Cerebellar cortex (tissue), 1 donor: ENCODE measurements at regions not wholly inside any gene's neighbourhood (a gene's known extent, or its start where the extent isn't known, plus 50 kb on each side); places are given as distances from the start of the nearest gene placed in this dataset.

ENCODE experiments used
- DNase-seq: peaks from one replicate; pipeline ENCODE4 v3.0.0-alpha.2; 2015; ENCODE audit warnings: low spot score

- no peak for DNase-seq
These were observed 93.4 kb downstream of the GLI2 start for GRCh38 chr2:120828829-120829632.

GRCh38 chr2:120829633-120830025, 94.0 kb downstream of the GLI2 start:
- no peak for DNase-seq

GRCh38 chr2:120830096-120830830, 94.6 kb downstream of the GLI2 start:
- DNase-seq = no peak

GRCh38 chr2:120831086-120831485, 95.4 kb downstream of the GLI2 start:
- peak; percentile 64 for DNase-seq

- DNase-seq = peak; percentile 18
These were observed 96.2 kb downstream of the GLI2 start for GRCh38 chr2:120831891-120832290.

GRCh38 chr2:120832296-120833070, 96.8 kb downstream of the GLI2 start:
- DNase-seq = no peak

GRCh38 chr2:120833127-120833675, 97.5 kb downstream of the GLI2 start:
- DNase-seq = no peak

GRCh38 chr2:120834206-120834605, 98.5 kb downstream of the GLI2 start:
- DNase-seq = no peak

- no peak for DNase-seq
These were observed 100.6 kb downstream of the GLI2 start for GRCh38 chr2:120836281-120836680.

- DNase-seq = no peak
These were observed 105.3 kb downstream of the GLI2 start for GRCh38 chr2:120840795-120841487.

GRCh38 chr2:120842456-120843439, 107.1 kb downstream of the GLI2 start:
- no peak for DNase-seq

GRCh38 chr2:120844070-120844738, 108.5 kb downstream of the GLI2 start:
- DNase-seq = no peak

- DNase-seq = no peak
These were observed 109.6 kb downstream of the GLI2 start for GRCh38 chr2:120845277-120845676.

- DNase-seq = no peak
These were observed 110.9 kb downstream of the GLI2 start for GRCh38 chr2:120846406-120847095.

GRCh38 chr2:120847700-120848321, 112.1 kb downstream of the GLI2 start:
- peak; percentile 25 for DNase-seq

GRCh38 chr2:120849278-120849677, 113.6 kb downstream of the GLI2 start:
- DNase-seq = no peak

- DNase-seq = no peak
These were observed 114.9 kb downstream of the GLI2 start for GRCh38 chr2:120850551-120850950.

- DNase-seq = no peak
These were observed 115.6 kb downstream of the GLI2 start for GRCh38 chr2:120851116-120851773.
